ENCODE measurements at regions not wholly inside any gene's neighbourhood (a gene's known extent, or its start where the extent isn't known, plus 50 kb on each side); places are given as distances from the start of the nearest gene placed in this dataset.

GRCh38 chr7:96638669-96639068 is 71.0 kb downstream of the SEM1 start:
- DNase-seq (ENCODE audit: low read depth) = no peak
- H3K4me3 ChIP-seq (ENCODE audit: low read depth, low read length) = no peak overlapping the region
- no peaks in the 10 kb centered on the region for H3K27me3 ChIP-seq (ENCODE audit: control insufficient read depth, insufficient read depth, low read length)
- no peaks in the 10 kb centered on the region for H3K36me3 ChIP-seq (ENCODE audit: control insufficient read depth, insufficient read depth, low read length)
- no peak for TF ChIP-seq CTCF (IDR thresholded peaks at IDR 0.05; ENCODE audit: insufficient read depth, low read length, poor library complexity, severe bottlenecking)

- Histone ChIP-seq H3K27me3 (ENCODE audit: control insufficient read depth, insufficient read depth, low read length) (no peaks in the 10 kb centered on the region), H3K4me3 (ENCODE audit: low read depth, low read length) (no peak overlapping the region), H3K36me3 (ENCODE audit: control insufficient read depth, insufficient read depth, low read length) (no peaks in the 10 kb centered on the region)
- no peak for TF ChIP-seq CTCF (IDR thresholded peaks at IDR 0.05; ENCODE audit: insufficient read depth, low read length, poor library complexity, severe bottlenecking)
- no peak for DNase-seq (ENCODE audit: low read depth)
These were observed 72.1 kb downstream of the SEM1 start for GRCh38 chr7:96637522-96637921.

GRCh38 chr7:96636979-96637378 is 72.7 kb downstream of the SEM1 start:
- DNase-seq (ENCODE audit: low read depth) = no peak
- TF ChIP-seq CTCF (IDR thresholded peaks at IDR 0.05; ENCODE audit: insufficient read depth, low read length, poor library complexity, severe bottlenecking) = no peak
- Histone ChIP-seq H3K27me3 (ENCODE audit: control insufficient read depth, insufficient read depth, low read length) (no peaks in the 10 kb centered on the region), H3K4me3 (ENCODE audit: low read depth, low read length) (no peak overlapping the region), H3K36me3 (ENCODE audit: control insufficient read depth, insufficient read depth, low read length) (no peaks in the 10 kb centered on the region)

- Histone ChIP-seq H3K27me3 (ENCODE audit: control insufficient read depth, insufficient read depth, low read length) (no peaks in the 10 kb centered on the region), H3K36me3 (ENCODE audit: control insufficient read depth, insufficient read depth, low read length) (no peaks in the 10 kb centered on the region), H3K4me3 (ENCODE audit: low read depth, low read length) (no peak overlapping the region)
- no peak for DNase-seq (ENCODE audit: low read depth)
- no peak for TF ChIP-seq CTCF (IDR thresholded peaks at IDR 0.05; ENCODE audit: insufficient read depth, low read length, poor library complexity, severe bottlenecking)
These were observed 73.2 kb downstream of the SEM1 start for GRCh38 chr7:96636342-96636860.

- H3K36me3 ChIP-seq (ENCODE audit: control insufficient read depth, insufficient read depth, low read length) = no peaks in the 10 kb centered on the region
- no peak for DNase-seq (ENCODE audit: low read depth)
- H3K4me3 ChIP-seq (ENCODE audit: low read depth, low read length) = no peak overlapping the region
- no peak for TF ChIP-seq CTCF (IDR thresholded peaks at IDR 0.05; ENCODE audit: insufficient read depth, low read length, poor library complexity, severe bottlenecking)
- no peaks in the 10 kb centered on the region for H3K27me3 ChIP-seq (ENCODE audit: control insufficient read depth, insufficient read depth, low read length)
These were observed 79.8 kb downstream of the SEM1 start for GRCh38 chr7:96629884-96630283.

GRCh38 chr7:96624954-96625353 is 84.7 kb downstream of the SEM1 start:
- Histone ChIP-seq H3K36me3 (ENCODE audit: control insufficient read depth, insufficient read depth, low read length) (no peaks in the 10 kb centered on the region), H3K27me3 (ENCODE audit: control insufficient read depth, insufficient read depth, low read length) (no peaks in the 10 kb centered on the region), H3K4me3 (ENCODE audit: low read depth, low read length) (no peak overlapping the region)
- TF ChIP-seq CTCF (IDR thresholded peaks at IDR 0.05; ENCODE audit: insufficient read depth, low read length, poor library complexity, severe bottlenecking) = no peak
- no peak for DNase-seq (ENCODE audit: low read depth)

All from kidney epithelial cell (primary cell).